BE2C (cell line): ENCODE measurements at regions not wholly inside any gene's neighbourhood (a gene's known extent, or its start where the extent isn't known, plus 50 kb on each side); places are given as distances from the start of the nearest gene placed in this dataset.

Experiments
- DNase-seq: peaks from one replicate; pipeline ENCODE4 v3.0.0-alpha.2; 2020
- H3K27me3 ChIP-seq: fragments of 250-450 bp; sonication (Bioruptor Pico); 2 replicates; pipeline ENCODE4 v1.5.1; 2020; ENCODE audit warnings: mild to moderate bottlenecking
- H3K36me3 ChIP-seq: fragments of 250-450 bp; sonication (Bioruptor Pico); 2 replicates; pipeline ENCODE4 v1.5.1; 2020; ENCODE audit warnings: mild to moderate bottlenecking
- H3K4me1 ChIP-seq: fragments of 250-450 bp; sonication (Bioruptor Pico); 2 replicates; pipeline ENCODE4 v1.5.1; 2020
- H3K4me3 ChIP-seq: 2 replicates; pipeline ENCODE4 v1.5.1; 2011; ENCODE audit warnings: low read depth, low read length
- H3K9me3 ChIP-seq: fragments of 250-450 bp; sonication (Bioruptor Pico); 2 replicates; pipeline ENCODE4 v1.5.1; 2020
- CTCF ChIP-seq: IDR thresholded peaks from 2 replicates; pipeline ENCODE4 v1.5.1; 2012; ENCODE audit warnings: mild to moderate bottlenecking, low read depth, low read length

DNA sequence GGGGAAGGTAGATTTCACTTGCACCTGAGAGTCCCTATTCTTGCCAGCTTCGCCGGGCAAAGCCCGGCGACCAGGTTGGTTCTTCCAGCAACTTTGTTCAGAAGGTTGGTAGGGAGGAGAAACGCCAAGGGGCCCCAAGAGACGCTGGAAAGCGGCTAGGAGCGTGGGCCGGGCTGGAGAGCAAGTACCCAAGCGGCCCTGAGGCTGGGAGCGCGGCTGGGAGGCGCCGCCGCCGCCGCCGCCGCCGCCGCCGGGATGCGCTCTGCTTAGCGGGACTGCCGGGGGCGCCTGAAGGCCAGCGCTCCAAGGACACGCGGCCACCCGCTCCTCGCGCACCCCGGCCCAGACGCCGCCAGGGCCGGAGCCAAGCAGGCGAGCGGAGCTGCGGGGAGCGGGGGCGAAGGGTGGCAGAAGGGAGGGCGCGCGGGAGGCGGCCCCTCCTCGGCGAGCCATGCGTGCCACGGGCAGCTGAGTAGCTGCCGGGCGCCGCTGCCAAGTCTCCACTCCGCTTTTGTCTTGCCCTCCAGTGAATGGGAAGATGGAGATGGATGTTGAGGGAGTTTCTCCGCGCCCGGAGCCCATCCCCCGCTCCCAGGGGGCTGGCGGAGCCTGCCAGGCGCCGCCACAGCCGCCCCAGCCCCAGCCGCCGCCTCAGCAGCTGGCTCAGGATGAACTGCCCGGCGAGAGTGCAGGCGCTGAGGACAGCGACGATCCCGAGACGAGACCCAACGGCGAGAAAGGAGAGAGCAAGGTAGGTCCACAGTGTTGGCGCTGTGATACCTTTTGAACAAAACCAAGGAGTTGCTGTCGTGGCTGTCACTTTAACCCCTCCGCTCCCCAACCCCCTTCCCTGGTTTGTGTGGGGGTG lies 227.4 kb upstream of the AZI2 start:
- H3K4me3 ChIP-seq: peak overlapping the region; percentile 83
- no peak for TF ChIP-seq CTCF
- no peaks in the 10 kb centered on the region for H3K36me3 ChIP-seq
- peak; percentile 82 for DNase-seq
- no peaks in the 10 kb centered on the region for H3K9me3 ChIP-seq
- no peaks in the 10 kb centered on the region for H3K4me1 ChIP-seq
- H3K27me3 ChIP-seq: no peaks in the 10 kb centered on the region

- H3K4me3 ChIP-seq: peak overlapping the region; percentile 83
- H3K36me3 ChIP-seq: no peaks in the 10 kb centered on the region
- H3K27me3 ChIP-seq: no peaks in the 10 kb centered on the region
- TF ChIP-seq CTCF: no peak
- H3K4me1 ChIP-seq: no peaks in the 10 kb centered on the region
- H3K9me3 ChIP-seq: no peaks in the 10 kb centered on the region
- DNase-seq: peak; percentile 5
Measured at GRCh38 chr3:28576614-28577200, 228.1 kb upstream of the AZI2 start.

DNA sequence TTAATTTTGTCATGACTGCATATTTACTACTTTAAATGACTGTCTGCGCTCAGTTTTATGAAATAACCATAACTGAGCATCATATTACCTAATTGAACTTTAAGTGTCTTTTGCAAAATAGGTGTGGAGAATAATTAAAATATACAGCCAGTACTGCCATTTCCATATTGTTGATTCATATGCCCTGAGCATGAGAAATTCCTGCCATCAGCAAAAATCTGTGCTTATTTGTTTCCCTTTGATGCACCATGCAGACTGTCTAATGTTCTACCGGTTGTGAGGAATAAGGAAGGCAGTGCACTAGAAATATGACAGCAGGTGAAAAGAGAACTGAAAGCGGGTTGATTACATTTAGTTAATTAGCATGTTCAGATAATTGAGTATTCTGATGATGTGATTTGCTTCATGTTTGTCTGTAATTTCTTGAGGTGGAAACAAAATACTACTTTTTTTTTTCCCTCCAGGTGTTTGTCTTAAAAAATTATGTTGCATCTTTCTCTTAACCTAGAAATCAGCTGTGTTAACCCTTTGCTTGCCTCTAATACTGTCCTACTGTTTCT lies 229.4 kb upstream of the AZI2 start:
- Histone ChIP-seq H3K27me3 (no peaks in the 10 kb centered on the region), H3K4me3 (peak overlapping the region; percentile 83), H3K9me3 (no peaks in the 10 kb centered on the region), H3K36me3 (no peaks in the 10 kb centered on the region), H3K4me1 (no peaks in the 10 kb centered on the region)
- DNase-seq: no peak
- TF ChIP-seq CTCF: no peak

DNA sequence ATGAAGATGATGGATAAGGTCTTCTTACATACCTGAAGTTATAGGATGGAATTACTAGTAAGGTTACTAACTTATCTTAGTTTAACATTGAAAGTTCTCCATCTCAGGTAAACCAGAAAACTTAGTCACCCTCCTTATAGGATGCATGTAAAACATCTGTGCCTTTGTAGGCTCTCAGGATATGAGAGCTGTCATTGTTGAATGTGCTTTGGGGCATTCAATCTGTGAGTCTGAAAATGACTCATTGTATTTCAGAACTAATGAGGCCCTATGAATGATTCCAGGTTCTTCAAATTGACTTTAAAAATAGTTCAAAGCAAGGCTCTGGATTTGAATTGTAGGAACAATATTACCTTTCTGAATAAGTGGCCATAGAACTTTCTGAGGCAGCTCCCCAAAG lies 237.7 kb upstream of the AZI2 start:
- no peak for TF ChIP-seq CTCF
- no peak for DNase-seq
- no peaks in the 10 kb centered on the region; the same call in 1 of the 2 replicates for H3K36me3 ChIP-seq
- H3K27me3 ChIP-seq: no peaks in the 10 kb centered on the region
- H3K4me3 ChIP-seq: no peak overlapping the region
- H3K9me3 ChIP-seq: no peaks in the 10 kb centered on the region
- H3K4me1 ChIP-seq: no peaks in the 10 kb centered on the region; the same call in 1 of the 2 replicates

GRCh38 chr3:28587723-28588122 lies 239.1 kb upstream of the AZI2 start:
- Histone ChIP-seq H3K4me3 (no peak overlapping the region), H3K27me3 (no peaks in the 10 kb centered on the region), H3K4me1 (no peaks in the 10 kb centered on the region; the same call in 1 of the 2 replicates), H3K9me3 (no peaks in the 10 kb centered on the region), H3K36me3 (no peaks in the 10 kb centered on the region; the same call in 1 of the 2 replicates)
- no peak for TF ChIP-seq CTCF
- DNase-seq: no peak
